Cerebellar cortex (tissue), 1 donor: ENCODE measurements at regions not wholly inside any gene's neighbourhood (a gene's known extent, or its start where the extent isn't known, plus 50 kb on each side); places are given as distances from the start of the nearest gene placed in this dataset.
"Not testable (repeated sequence)": the region's sequence is repeated elsewhere in the genome, so short reads cannot be mapped to it uniquely, and the experiment has no call there.

Source experiments
- DNase-seq: peaks from one replicate; pipeline ENCODE4 v3.0.0-alpha.2; 2015; ENCODE audit warnings: low spot score

GRCh38 chr6:78589436-78589835 is 277.9 kb upstream of the IRAK1BP1 start:
- DNase-seq = no peak

- no peak for DNase-seq
These were observed 273.3 kb upstream of the IRAK1BP1 start for GRCh38 chr6:78593898-78594667.

GRCh38 chr6:78594668-78595066 is 272.7 kb upstream of the IRAK1BP1 start:
- DNase-seq = no peak

GRCh38 chr6:78597966-78598365 is 269.4 kb upstream of the IRAK1BP1 start:
- no peak for DNase-seq

- DNase-seq = no peak
These were observed 268.4 kb upstream of the IRAK1BP1 start for GRCh38 chr6:78598966-78599365.

GRCh38 chr6:78599526-78599925 is 267.8 kb upstream of the IRAK1BP1 start:
- DNase-seq = no peak

- no peak for DNase-seq
These were observed 261.4 kb upstream of the IRAK1BP1 start for GRCh38 chr6:78605909-78606446.

- no peak for DNase-seq
These were observed 260.2 kb upstream of the IRAK1BP1 start for GRCh38 chr6:78607189-78607588.

GRCh38 chr6:78611102-78611620 is 256.2 kb upstream of the IRAK1BP1 start:
- DNase-seq = no peak

GRCh38 chr6:78611886-78612480 is 255.4 kb upstream of the IRAK1BP1 start:
- peak; percentile 5 for DNase-seq

- DNase-seq = no peak
These were observed 252.4 kb upstream of the IRAK1BP1 start for GRCh38 chr6:78614961-78615360.

GRCh38 chr6:78615430-78615904 is 251.9 kb upstream of the IRAK1BP1 start:
- no peak for DNase-seq

- no peak for DNase-seq
These were observed 248.4 kb upstream of the IRAK1BP1 start for GRCh38 chr6:78618970-78619369.

- DNase-seq = no peak
These were observed 243.8 kb upstream of the IRAK1BP1 start for GRCh38 chr6:78623554-78623953.

- DNase-seq = no peak
These were observed 238.1 kb upstream of the IRAK1BP1 start for GRCh38 chr6:78629154-78629721.

GRCh38 chr6:78629836-78630235 is 237.5 kb upstream of the IRAK1BP1 start:
- DNase-seq = no peak

GRCh38 chr6:78631976-78632375 is 235.4 kb upstream of the IRAK1BP1 start:
- no peak for DNase-seq

GRCh38 chr6:78639111-78640110 is 227.9 kb upstream of the IRAK1BP1 start:
- no peak for DNase-seq

GRCh38 chr6:78643976-78644375 is 223.4 kb upstream of the IRAK1BP1 start:
- DNase-seq = not testable (repeated sequence)

- DNase-seq = not testable (repeated sequence)
These were observed 220.6 kb upstream of the IRAK1BP1 start for GRCh38 chr6:78646542-78647415.
